Upper lobe of right lung (tissue), 1 donor: ENCODE measurements at regions not wholly inside any gene's neighbourhood (a gene's known extent, or its start where the extent isn't known, plus 50 kb on each side); places are given as distances from the start of the nearest gene placed in this dataset.

ENCODE experiments used
- ATAC-seq: fragments of 200-7000 bp; cut with Tn5 transposase; one replicate; pipeline ENCODE4 v1.9.1; 2020; ENCODE audit warnings: mild to moderate bottlenecking, moderate library complexity
- DNase-seq: peaks from one replicate; pipeline ENCODE4 v3.0.0-alpha.2; 2020
- H3K27ac ChIP-seq: fragments of 200-600 bp; one replicate; pipeline ENCODE4 v1.8.0; 2022
- H3K27me3 ChIP-seq: fragments of 200-600 bp; one replicate; pipeline ENCODE4 v1.8.0; 2022; ENCODE audit warnings: mild to moderate bottlenecking
- H3K36me3 ChIP-seq: fragments of 200-600 bp; one replicate; pipeline ENCODE4 v1.8.0; 2022
- H3K4me1 ChIP-seq: fragments of 200-600 bp; one replicate; pipeline ENCODE4 v1.8.0; 2022
- H3K4me3 ChIP-seq: fragments of 200-600 bp; one replicate; pipeline ENCODE4 v1.8.0; 2022; ENCODE audit warnings: mild to moderate bottlenecking
- H3K9me3 ChIP-seq: fragments of 200-600 bp; one replicate; pipeline ENCODE4 v1.8.0; 2022
- intact Hi-C: fragments of 100-400 bp; cut with DNase I; formaldehyde crosslinking; loops from one replicate; pipeline ENCODE4 v1.11.0; 2022
- TF ChIP-seq, protein P1 (sequence below): fragments of 200-600 bp; IDR thresholded peaks from one replicate; pipeline ENCODE4 v1.8.0; 2022; ENCODE audit warnings: antibody characterized with exemption
- donor health status: DM: no; HTN: yes; CAD: no; lungs with severe emphysema.

DNA sequence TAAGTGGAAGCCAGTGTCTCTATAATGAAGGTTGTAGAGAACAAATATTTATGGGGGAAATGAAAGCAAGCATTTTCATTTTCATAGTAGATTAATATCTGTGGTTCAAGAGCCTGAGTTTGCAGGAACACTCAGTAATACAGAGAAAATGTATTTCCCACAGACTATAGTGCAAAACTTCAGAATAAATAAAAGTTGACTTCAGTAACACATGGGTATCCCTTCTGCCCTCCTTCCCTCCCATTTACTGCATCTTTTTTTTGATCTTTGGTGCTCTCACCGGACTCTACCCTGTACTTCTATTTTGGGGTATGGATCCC lies 75.3 kb upstream of the AMN1 start:
- intact Hi-C loops = no loop called here
- no peak overlapping the region for H3K27ac ChIP-seq
- H3K4me3 ChIP-seq = no peak overlapping the region
- ATAC-seq (no peak), DNase-seq (no peak)
- TF ChIP-seq, protein P1, sequence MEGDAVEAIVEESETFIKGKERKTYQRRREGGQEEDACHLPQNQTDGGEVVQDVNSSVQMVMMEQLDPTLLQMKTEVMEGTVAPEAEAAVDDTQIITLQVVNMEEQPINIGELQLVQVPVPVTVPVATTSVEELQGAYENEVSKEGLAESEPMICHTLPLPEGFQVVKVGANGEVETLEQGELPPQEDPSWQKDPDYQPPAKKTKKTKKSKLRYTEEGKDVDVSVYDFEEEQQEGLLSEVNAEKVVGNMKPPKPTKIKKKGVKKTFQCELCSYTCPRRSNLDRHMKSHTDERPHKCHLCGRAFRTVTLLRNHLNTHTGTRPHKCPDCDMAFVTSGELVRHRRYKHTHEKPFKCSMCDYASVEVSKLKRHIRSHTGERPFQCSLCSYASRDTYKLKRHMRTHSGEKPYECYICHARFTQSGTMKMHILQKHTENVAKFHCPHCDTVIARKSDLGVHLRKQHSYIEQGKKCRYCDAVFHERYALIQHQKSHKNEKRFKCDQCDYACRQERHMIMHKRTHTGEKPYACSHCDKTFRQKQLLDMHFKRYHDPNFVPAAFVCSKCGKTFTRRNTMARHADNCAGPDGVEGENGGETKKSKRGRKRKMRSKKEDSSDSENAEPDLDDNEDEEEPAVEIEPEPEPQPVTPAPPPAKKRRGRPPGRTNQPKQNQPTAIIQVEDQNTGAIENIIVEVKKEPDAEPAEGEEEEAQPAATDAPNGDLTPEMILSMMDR = no peak
- H3K9me3 ChIP-seq = no peaks in the 10 kb centered on the region
- H3K27me3 ChIP-seq = no peaks in the 10 kb centered on the region
- H3K36me3 ChIP-seq = no peaks in the 10 kb centered on the region
- H3K4me1 ChIP-seq = no peaks in the 10 kb centered on the region

DNA sequence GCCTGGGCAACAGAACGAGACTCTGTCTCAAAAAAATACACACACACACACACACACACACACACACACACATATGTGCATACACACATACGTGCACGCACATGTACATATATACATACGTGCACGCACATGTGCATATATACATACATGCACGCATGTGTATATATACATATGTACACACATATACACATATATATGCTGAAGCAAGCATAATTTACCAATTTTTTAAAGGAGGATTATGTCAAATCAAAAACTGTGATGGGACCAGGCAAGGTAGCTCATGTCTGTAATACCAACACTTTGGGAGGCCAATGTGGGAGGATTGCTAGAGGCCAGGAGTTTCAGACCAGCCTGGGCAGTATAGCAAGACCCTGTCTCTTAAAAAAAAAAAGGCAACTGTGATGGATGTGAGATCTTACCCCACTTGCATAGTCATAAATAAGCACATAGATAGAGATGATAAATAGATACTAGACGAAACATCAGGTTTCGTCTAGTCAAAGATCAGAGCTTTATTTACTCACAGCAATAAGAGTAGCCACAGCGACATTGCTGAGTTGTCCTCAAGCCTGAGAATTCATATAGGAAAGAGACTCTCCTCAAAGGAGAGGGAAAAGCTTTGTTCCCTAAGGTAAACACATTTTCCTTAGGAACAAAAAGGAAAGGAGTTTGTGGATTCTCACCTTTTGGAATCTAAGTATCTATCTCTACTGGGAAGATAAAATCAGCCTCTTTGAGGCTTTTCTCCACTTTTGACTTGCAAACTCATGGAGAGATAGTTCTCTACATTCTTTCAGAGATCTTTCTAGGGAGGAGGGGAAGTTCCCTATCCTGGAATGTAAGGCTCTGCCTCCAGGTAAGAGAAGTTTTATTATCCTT lies 74.7 kb upstream of the AMN1 start:
- TF ChIP-seq, protein P1 = no peak
- no peak for ATAC-seq
- H3K27ac ChIP-seq = no peak overlapping the region
- no peak overlapping the region for H3K4me3 ChIP-seq
- H3K9me3 ChIP-seq = no peaks in the 10 kb centered on the region
- no peaks in the 10 kb centered on the region for H3K27me3 ChIP-seq
- intact Hi-C loops = no loop called here
- no peak for DNase-seq
- H3K36me3 ChIP-seq = no peaks in the 10 kb centered on the region
- no peaks in the 10 kb centered on the region for H3K4me1 ChIP-seq

DNA sequence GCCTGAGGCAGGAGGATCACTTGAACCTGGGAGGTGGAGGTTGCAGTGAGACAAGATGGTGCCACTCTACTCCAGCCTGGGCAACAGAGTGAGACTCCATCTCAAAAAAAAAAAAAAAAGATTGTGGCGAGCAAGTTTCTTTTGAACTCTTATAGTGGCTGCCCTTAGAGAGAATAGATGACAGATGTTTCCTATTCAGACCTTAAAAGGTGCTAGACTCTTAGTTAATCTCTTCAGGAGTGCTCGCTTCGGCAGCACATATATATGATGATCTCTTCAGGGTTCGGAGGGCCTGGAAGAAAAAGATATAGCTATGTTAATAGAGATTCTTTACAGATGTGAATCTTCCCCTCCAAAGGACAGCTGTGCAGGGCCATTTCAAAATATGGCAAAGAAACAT lies 73.1 kb upstream of the AMN1 start:
- ATAC-seq (no peak), DNase-seq (no peak)
- Histone ChIP-seq H3K4me1 (no peaks in the 10 kb centered on the region), H3K27me3 (no peaks in the 10 kb centered on the region), H3K36me3 (no peaks in the 10 kb centered on the region), H3K9me3 (no peaks in the 10 kb centered on the region), H3K4me3 (no peak overlapping the region), H3K27ac (no peak overlapping the region)
- intact Hi-C loops = no loop called here
- TF ChIP-seq, protein P1 = no peak

DNA sequence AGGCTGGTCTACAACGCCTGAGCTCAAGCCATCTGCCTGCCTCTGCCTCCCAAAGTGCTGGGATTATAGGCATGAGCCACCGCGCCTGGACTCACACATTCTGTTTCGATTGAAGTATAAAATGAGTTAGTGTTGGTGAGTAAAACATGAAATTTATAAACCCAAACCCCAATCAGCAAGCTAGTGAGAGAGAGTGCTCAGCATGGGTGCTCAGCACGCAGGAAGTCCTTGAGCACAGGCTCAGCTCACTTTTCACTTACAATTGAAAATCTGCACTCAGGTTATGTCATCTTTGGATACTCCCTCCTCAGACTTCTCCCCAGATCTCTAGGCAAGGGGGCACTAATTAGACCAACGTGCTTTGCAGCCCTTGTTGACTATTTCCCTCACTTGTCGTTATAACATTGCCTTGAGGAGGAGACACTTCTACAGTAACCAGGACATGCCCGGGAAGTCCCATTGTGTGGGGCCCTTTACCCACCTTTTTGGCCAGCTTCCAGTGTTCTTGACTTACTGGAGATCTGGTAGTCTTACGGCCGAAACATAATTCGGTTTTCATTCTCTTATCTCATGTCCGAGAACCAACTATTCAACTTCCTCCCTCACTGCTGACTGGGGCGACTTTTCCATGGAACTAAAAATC lies 68.5 kb upstream of the AMN1 start:
- ATAC-seq (no peak), DNase-seq (no peak)
- H3K36me3 ChIP-seq = no peaks in the 10 kb centered on the region
- no peaks in the 10 kb centered on the region for H3K4me1 ChIP-seq
- H3K9me3 ChIP-seq = no peaks in the 10 kb centered on the region
- intact Hi-C loops = no loop called here
- no peak overlapping the region for H3K27ac ChIP-seq
- TF ChIP-seq, protein P1 = no peak
- H3K27me3 ChIP-seq = no peaks in the 10 kb centered on the region
- H3K4me3 ChIP-seq = no peak overlapping the region

DNA sequence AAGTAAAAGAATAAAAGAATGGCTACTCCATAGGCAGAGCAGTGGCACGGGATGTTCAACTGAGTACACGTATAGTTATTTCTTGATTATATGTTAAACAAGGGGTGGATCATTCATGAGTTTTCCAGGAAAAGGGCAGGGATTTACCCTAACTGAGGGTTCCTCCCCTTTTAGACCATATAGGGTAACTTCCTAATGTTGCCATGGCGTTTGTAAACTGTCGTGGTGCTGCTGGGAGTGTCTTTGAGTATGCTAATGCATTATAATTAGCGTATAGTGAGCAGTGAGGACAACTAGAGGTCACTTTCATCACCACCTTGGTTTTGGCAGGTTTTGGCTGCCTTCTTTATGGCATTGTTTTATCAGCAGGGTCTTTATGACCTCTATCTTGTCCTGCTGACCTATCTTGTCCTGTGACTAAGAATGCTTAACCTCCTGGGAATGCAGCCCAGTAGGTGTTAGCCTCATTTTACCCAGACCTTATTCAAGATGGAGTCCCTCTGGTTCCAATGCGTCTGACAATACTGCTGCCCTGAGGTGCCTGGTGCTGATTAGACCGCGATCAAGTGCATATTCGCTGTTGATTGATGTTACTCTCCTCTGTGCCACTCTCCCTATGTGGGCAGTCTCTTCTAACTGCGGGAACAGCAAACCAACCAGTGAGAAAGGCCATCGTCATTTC lies 67.6 kb upstream of the AMN1 start:
- intact Hi-C loops = no loop called here
- DNase-seq = no peak
- TF ChIP-seq, protein P1 = no peak
- no peaks in the 10 kb centered on the region for H3K27me3 ChIP-seq
- H3K36me3 ChIP-seq = no peaks in the 10 kb centered on the region
- no peak for ATAC-seq
- H3K27ac ChIP-seq = no peak overlapping the region
- no peaks in the 10 kb centered on the region for H3K4me1 ChIP-seq
- H3K4me3 ChIP-seq = no peak overlapping the region
- no peaks in the 10 kb centered on the region for H3K9me3 ChIP-seq
